Activated naive CD4-positive, alpha-beta T cell treated with anti-CD3 and anti-CD28 coated beads, Interleukin-2, amount 50 U/mL, for 24 hours (primary cell): ENCODE measurements at regions not wholly inside any gene's neighbourhood (a gene's known extent, or its start where the extent isn't known, plus 50 kb on each side); places are given as distances from the start of the nearest gene placed in this dataset.
"Not testable (repeated sequence)": the region's sequence is repeated elsewhere in the genome, so short reads cannot be mapped to it uniquely, and the experiment has no call there.

Experiments used
- H3K27ac Mint-ChIP-seq: one replicate; pipeline ENCODE4 v1.8.0; 2021; ENCODE audit warnings: mild to moderate bottlenecking, mixed read lengths
- H3K27me3 Mint-ChIP-seq: one replicate; pipeline ENCODE4 v1.8.0; 2021; ENCODE audit warnings: mixed read lengths
- H3K36me3 Mint-ChIP-seq: one replicate; pipeline ENCODE4 v1.8.0; 2021; ENCODE audit warnings: mixed read lengths
- H3K4me1 Mint-ChIP-seq: one replicate; pipeline ENCODE4 v1.8.0; 2021; ENCODE audit warnings: mixed read lengths
- H3K4me3 Mint-ChIP-seq: one replicate; pipeline ENCODE4 v1.8.0; 2021; ENCODE audit warnings: mild to moderate bottlenecking, mixed read lengths
- H3K9me3 Mint-ChIP-seq: one replicate; pipeline ENCODE4 v1.8.0; 2021; ENCODE audit warnings: mixed read lengths

DNA sequence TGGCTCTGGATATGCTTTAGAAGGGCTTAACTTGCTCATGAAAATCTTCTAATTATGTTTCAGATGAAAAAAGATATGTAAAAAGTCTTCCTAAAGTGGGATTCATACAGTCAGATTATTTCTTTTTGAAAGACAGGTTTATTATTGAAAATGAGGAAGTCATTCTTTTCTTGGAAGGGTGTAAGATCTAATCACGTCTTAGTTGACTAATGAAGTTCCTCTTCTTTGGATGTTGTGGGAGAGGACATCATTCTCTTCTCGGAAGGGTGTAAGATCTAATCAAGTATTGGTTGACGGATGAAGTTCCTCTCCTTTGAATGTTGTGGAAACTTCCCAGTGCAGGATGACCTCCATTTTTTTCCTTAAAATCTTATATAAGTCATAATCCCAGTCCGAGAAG, 74.9 kb downstream of the ALG10 start:
- Mint-ChIP-seq H3K4me1 (no peaks in the 10 kb centered on the region), H3K4me3 (no peak overlapping the region), H3K27me3 (peaks cover 13% of the 10 kb centered on the region)

DNA sequence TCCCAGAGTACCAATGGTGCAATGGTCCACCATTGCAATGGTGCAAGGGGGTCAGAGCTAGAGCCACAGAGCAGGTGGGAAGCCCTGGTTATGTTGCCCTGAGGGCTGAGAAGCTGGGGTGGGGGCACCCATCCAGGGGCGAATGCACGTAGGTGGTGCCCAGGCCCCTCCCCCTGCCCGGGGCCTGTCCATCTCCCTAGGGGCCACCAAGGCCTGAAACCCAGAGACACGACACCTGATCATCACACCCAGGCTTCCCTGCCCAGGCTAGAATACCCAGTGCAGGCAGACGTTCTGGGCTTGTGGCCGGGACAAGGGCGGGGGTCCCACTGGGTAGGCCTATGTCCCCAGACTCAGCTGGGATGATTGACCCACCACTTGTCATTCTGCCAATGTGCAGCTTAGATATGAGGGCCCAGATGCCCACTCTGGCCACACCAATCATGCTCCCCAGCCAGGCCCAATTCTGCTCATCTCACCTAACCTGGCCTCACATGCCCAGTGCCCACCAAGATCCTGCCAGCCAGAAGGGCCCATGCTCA, 83.2 kb downstream of the ALG10 start:
- Mint-ChIP-seq H3K27me3 (peaks cover 19% of the 10 kb centered on the region), H3K4me1 (no peaks in the 10 kb centered on the region), H3K4me3 (no peak overlapping the region), H3K36me3 (no peaks in the 10 kb centered on the region), H3K27ac (no peak overlapping the region), H3K9me3 (no peaks in the 10 kb centered on the region)

More for the DNA sequence above, 74.9 kb downstream of the ALG10 start:
- H3K9me3 Mint-ChIP-seq: no peaks in the 10 kb centered on the region
- no peaks in the 10 kb centered on the region for H3K36me3 Mint-ChIP-seq
- no peak overlapping the region for H3K27ac Mint-ChIP-seq

DNA sequence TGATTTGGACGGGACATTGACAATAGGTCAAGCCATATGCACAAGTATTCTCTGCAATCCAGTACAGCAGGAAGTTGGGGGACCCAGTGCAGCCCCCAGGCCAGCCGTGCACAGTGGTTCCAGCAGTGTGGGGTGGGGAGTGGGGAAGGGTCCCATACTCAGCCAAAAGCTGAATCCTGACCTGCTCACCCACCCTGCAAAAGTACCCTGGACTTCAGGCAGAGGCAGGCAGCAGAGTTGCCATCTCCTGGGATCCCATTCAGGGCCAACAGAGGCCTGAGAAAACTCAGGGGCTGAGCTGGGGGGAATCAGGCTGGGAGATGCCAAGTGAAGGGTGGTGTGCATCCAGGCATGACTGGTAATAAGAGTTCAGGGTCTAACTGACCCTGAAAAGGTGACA, 83.9 kb downstream of the ALG10 start:
- no peak overlapping the region for H3K4me3 Mint-ChIP-seq
- H3K9me3 Mint-ChIP-seq: no peaks in the 10 kb centered on the region
- peaks cover 20% of the 10 kb centered on the region for H3K27me3 Mint-ChIP-seq
- H3K4me1 Mint-ChIP-seq: no peaks in the 10 kb centered on the region
- no peaks in the 10 kb centered on the region for H3K36me3 Mint-ChIP-seq
- no peak overlapping the region for H3K27ac Mint-ChIP-seq

DNA sequence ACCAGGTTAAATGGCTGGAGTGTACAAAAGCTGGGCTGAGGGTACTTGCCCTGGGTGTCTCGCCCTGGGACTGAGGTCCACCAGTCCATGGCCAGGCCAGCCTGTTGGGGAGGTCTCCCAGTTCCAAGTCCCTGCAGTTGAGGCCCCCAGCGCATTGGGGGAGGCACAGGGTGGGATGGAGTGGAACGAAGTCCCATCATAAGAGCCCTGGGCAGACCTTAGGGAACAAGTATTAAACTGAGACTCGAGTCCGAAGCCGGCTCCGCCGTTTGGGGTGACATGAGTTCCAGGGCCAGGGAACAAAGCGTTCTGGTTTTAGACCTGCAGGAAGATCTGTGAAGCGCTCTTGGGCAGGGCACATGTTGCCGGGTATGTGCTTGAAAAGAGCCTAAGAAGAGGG, 84.7 kb downstream of the ALG10 start:
- H3K27ac Mint-ChIP-seq: no peak overlapping the region
- H3K36me3 Mint-ChIP-seq: no peaks in the 10 kb centered on the region
- H3K4me3 Mint-ChIP-seq: no peak overlapping the region
- H3K9me3 Mint-ChIP-seq: no peaks in the 10 kb centered on the region
- no peaks in the 10 kb centered on the region for H3K4me1 Mint-ChIP-seq
- H3K27me3 Mint-ChIP-seq: peaks cover 21% of the 10 kb centered on the region

DNA sequence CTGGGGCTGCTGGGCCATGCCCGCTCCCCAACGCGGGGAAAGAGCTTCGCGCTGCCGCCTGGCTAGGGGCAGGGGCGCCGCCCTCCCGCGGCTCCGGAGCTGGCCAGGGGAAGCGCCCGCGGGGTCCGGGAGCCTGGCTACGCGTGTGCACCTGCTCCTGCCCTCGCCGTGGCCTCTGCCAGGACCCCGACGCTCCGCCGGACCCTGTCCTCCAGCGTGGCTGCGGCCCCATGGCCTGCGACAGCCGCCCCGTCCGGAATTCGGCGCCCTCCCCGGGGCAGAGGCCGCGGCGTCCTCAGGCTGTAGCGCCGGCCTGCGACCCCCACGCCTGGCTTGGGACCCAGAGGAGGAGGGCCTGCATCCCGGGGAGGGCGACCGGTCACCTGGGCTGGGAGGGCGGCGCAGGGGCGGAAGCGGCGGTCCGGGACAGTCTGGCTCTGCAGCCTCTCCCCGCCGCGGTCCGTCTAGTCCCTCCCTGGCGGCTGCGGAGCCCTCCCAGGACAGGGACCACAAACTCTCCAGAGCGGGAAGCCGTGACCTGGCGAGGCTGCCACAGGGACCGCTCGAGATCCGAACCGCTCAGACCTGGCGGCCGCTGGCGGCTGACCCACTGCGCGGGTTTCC, 85.6 kb downstream of the ALG10 start:
- no peak overlapping the region for H3K27ac Mint-ChIP-seq
- no peaks in the 10 kb centered on the region for H3K4me1 Mint-ChIP-seq
- H3K4me3 Mint-ChIP-seq: no peak overlapping the region
- peaks cover 21% of the 10 kb centered on the region for H3K27me3 Mint-ChIP-seq
- H3K36me3 Mint-ChIP-seq: no peaks in the 10 kb centered on the region
- no peaks in the 10 kb centered on the region for H3K9me3 Mint-ChIP-seq

DNA sequence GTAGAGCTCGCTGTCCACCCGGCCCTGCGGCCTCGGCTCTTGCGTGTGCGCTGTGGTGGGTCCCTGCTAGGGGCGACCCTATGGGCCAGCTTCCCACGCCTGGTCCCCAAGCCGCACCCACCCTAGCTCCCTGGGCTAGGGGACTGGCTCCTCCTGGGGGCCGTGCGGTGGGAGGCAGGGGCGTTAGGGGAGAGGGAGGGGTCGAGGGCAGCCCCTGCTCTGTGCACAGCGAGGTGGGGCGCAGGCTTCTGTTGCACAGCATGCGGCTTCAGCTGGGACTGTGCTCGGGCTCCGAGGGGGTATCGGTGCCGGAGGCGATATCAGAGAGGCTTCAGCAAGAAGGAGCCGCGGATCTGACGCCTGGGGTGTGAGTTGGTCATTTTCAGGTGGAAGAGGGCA, 86.1 kb downstream of the ALG10 start:
- H3K27ac Mint-ChIP-seq: no peak overlapping the region
- no peaks in the 10 kb centered on the region for H3K36me3 Mint-ChIP-seq
- peaks cover 21% of the 10 kb centered on the region for H3K27me3 Mint-ChIP-seq
- no peaks in the 10 kb centered on the region for H3K4me1 Mint-ChIP-seq
- no peaks in the 10 kb centered on the region for H3K9me3 Mint-ChIP-seq
- no peak overlapping the region for H3K4me3 Mint-ChIP-seq

DNA sequence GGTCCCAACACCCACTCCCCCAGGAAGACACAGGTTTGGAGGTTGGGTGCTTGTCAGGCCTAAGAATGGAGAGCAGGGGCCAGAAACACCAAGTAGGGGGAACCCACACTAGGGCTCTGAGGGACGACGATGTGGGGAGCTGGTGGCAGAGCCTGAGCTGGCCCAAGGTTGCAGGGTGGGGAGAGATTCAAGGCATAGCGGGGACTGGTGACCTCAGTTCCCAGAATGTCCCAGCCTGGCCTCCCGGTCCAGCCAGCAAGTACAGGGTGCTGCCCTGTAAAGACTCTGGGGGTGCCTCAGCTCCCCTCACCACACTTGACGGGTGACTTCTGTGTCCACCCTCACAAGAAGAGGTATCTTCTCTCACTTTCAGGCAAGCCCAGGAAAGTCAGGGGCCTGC, 86.7 kb downstream of the ALG10 start:
- no peaks in the 10 kb centered on the region for H3K4me1 Mint-ChIP-seq
- H3K36me3 Mint-ChIP-seq: no peaks in the 10 kb centered on the region
- H3K4me3 Mint-ChIP-seq: no peak overlapping the region
- H3K9me3 Mint-ChIP-seq: no peaks in the 10 kb centered on the region
- no peak overlapping the region for H3K27ac Mint-ChIP-seq
- peaks cover 18% of the 10 kb centered on the region for H3K27me3 Mint-ChIP-seq

DNA sequence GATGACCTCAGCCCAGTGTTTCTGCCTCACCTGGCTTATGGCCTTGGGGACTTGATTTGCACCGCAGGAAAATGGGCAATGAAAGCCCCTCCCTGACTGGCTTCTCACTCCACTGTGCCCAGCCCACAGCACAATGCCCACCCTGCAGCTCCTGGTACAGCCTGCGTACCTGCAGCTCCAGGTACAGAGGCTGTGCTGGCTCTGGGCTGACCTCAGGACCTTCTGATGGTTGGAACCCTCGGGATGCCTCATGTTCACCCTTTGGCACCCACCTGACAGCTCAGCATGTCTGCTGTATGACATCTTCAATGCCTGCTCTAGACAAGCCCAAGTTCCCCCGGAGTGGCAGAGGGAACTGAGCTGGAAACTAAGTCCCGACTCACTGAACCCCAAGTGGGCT, 87.1 kb downstream of the ALG10 start:
- no peak overlapping the region for H3K4me3 Mint-ChIP-seq
- peaks cover 18% of the 10 kb centered on the region for H3K27me3 Mint-ChIP-seq
- H3K9me3 Mint-ChIP-seq: no peaks in the 10 kb centered on the region
- no peaks in the 10 kb centered on the region for H3K36me3 Mint-ChIP-seq
- H3K4me1 Mint-ChIP-seq: no peaks in the 10 kb centered on the region
- H3K27ac Mint-ChIP-seq: no peak overlapping the region

DNA sequence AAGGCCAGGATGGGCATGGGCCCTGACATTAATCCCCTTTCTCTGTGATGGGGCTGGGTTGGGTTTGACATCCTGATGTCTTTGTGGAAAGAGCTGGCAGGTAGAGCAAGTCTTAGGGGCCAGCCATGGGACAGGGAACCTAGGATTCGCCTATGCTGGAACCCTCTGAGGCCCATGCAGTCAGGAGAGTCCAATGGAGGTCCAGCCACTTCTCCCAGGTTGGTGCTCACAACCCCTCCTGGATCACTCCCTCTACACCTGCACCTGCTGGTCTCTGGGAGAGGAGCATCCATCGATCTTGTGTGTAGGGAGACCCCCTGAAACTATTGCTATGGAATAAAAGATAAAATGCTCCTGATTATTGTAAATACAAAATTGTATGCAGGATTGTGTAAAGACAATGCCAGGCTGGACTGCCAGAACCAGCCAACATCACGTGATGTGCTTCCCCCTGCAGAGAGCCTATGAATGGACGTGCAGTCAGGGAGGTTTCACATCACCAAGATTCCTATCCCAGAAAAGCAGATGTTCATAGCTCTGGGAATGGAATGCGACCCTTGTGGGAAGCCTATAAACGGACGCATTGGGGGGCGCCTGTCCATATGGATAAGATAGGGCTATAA, 87.7 kb downstream of the ALG10 start:
- not testable (repeated sequence) for H3K9me3 Mint-ChIP-seq, H3K36me3 Mint-ChIP-seq, H3K27ac Mint-ChIP-seq, H3K4me1 Mint-ChIP-seq, H3K4me3 Mint-ChIP-seq
- peaks cover 14% of the 10 kb centered on the region for H3K27me3 Mint-ChIP-seq

DNA sequence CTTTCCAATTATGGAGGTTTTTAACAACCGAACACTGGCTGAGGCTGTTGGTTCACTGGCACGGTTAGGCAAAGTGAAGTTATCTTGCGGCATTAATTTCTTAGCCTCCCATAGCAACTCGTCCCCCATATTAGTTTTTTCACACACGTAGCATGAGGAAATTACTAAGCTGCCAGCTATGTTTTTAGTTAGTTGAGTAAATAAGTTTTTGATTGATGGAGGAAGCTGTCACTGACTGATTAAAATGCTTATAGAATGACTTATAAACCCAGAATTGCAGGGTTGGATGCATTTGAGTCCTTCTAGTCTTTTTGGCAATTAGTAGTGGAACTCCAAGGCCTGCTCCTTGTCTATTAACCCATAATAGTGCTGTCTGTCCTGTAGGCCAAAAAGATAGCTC, 97.1 kb downstream of the ALG10 start:
- Mint-ChIP-seq H3K9me3 (no peaks in the 10 kb centered on the region), H3K4me3 (no peak overlapping the region), H3K27me3 (no peaks in the 10 kb centered on the region), H3K27ac (no peak overlapping the region), H3K36me3 (no peaks in the 10 kb centered on the region), H3K4me1 (no peaks in the 10 kb centered on the region)

DNA sequence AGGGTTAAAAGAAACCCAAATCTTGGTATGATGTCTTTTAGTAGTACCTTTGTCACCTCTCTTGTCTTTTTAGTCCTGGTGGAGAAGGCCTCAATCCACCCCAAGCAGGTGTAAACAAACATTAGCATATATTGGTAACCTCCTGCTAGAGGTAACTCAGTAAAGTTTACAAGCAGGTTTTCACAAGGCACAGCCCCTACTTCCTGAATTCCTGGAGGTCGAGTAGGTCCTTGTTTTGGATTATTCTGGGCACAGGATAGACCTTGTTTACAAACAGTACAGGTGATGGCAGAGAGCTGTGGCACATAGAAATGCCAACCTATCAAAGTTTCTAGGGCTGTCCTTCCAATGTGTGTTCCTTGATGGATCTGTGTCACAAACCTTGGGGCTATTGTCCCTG, 99.1 kb downstream of the ALG10 start:
- Mint-ChIP-seq H3K9me3 (no peaks in the 10 kb centered on the region), H3K4me1 (peaks cover 12% of the 10 kb centered on the region), H3K36me3 (no peaks in the 10 kb centered on the region), H3K27ac (no peak overlapping the region), H3K27me3 (peaks cover under 1% of the 10 kb centered on the region), H3K4me3 (no peak overlapping the region)

DNA sequence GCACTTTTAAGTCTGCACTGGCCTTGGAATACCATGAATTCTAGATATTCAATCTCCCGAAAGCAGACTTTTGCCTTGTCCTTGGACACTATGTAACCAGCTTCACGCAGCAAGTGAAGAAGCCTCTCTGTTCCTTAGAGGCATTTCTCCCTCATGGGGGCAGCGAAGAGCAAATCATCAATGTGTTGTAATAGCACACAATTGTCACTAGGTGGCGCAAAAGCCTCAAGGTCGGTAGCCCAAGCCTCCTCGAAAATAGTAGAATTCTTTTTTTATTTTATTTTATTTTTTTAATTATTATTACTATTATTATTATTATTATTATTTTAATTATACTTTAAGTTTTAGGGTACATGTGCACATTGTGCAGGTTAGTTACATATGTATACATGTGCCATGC, 100.8 kb downstream of the ALG10 start:
- not testable (repeated sequence) for H3K27ac Mint-ChIP-seq, H3K27me3 Mint-ChIP-seq, H3K9me3 Mint-ChIP-seq, H3K4me3 Mint-ChIP-seq, H3K36me3 Mint-ChIP-seq
- peaks cover 17% of the 10 kb centered on the region for H3K4me1 Mint-ChIP-seq

DNA sequence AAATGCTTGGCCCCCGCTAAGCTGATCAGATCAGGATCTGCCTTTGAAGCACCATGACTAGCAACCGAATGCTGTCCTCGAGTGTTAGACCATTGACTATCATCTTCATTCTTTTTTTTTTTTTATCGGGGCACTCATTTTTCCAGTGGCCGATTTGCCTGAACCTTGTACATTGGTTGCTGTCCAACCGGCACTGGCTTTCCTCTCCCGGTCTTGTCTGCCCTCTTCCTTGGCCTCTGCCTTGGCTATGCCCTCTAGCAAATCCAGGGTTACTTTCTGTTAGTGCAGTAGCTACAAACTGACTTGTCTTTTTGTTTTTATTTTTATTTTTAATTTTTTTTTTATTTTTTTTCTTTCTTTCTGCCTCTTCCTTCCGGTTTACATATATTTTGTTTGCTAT, 102.3 kb downstream of the ALG10 start:
- Mint-ChIP-seq H3K9me3 (no peaks in the 10 kb centered on the region), H3K27me3 (peaks cover 10% of the 10 kb centered on the region), H3K36me3 (peaks cover 3% of the 10 kb centered on the region)

DNA sequence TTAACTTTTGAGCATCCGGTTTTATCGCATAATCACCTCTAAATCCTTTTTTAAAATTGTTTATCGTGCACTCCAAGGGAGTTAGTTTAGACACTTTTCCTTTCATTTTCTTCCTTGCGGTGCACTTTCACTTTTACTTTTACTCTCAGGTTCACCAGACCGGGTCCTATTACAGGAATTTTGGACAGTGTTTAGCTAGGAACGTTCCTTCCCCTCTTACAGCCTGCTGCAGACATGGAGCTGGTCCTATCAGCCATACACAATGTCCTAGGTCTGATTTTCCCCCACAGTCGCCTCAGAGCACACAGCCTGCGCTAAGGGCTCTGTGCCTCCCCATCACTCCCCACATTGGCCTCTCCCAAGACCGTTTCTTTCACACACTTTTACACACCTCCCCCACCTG, 103.9 kb downstream of the ALG10 start:
- peaks cover 17% of the 10 kb centered on the region for H3K4me1 Mint-ChIP-seq
- H3K36me3 Mint-ChIP-seq: peaks cover 3% of the 10 kb centered on the region
- H3K27me3 Mint-ChIP-seq: peaks cover 13% of the 10 kb centered on the region
- no peaks in the 10 kb centered on the region for H3K9me3 Mint-ChIP-seq
- H3K4me3 Mint-ChIP-seq: peak overlapping the region; percentile 79
- peak overlapping the region; percentile 6 for H3K27ac Mint-ChIP-seq

More for the DNA sequence above, 102.3 kb downstream of the ALG10 start:
- Mint-ChIP-seq H3K27ac (no peak overlapping the region), H3K4me1 (peaks cover 17% of the 10 kb centered on the region), H3K4me3 (no peak overlapping the region)

DNA sequence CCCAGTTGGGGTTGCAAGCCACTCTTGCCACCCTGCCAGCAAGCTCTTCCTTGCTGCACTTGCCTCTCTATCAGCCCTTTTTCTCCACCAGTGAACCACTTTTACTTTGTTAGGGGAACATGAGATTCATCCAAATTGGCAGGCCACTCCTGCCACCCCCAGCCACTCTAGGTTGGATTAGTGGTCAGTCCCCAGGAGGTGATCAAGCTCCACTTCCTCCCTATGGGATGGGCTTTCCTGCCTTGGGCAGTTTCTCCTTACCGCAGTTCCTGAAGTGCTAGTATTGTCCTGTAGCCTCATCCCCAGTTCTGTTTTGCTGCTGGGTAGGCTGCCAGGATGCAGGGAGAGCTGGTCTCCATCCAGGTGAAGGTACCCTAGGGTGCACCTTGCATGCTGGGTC, 104.5 kb downstream of the ALG10 start:
- Mint-ChIP-seq H3K36me3 (peaks cover 3% of the 10 kb centered on the region), H3K9me3 (no peaks in the 10 kb centered on the region), H3K27me3 (peaks cover 13% of the 10 kb centered on the region), H3K4me1 (peaks cover 17% of the 10 kb centered on the region), H3K4me3 (peak overlapping the region; percentile 79), H3K27ac (peak overlapping the region; percentile 4)

DNA sequence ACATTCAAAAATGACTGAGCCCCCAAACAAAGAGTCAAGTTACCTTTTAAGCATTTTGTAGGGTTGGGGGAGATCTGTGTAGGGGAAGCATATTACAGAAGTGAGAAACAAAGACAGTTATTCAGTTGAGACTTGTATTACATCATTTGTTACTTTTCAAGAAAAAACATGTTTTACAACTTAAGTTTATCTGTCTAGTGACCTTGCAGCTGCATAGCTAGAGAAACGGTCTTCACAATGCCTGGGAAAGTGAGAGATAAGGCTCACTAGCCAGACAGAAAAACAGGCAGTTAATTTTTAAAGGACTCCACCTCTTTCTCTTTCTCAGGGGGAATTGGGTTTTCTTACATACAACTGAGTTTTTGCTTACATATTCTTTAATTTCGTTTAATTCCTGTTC, 105.1 kb downstream of the ALG10 start:
- not testable (repeated sequence) for H3K4me3 Mint-ChIP-seq, H3K36me3 Mint-ChIP-seq, H3K27ac Mint-ChIP-seq, H3K9me3 Mint-ChIP-seq
- Mint-ChIP-seq H3K27me3 (peaks cover 14% of the 10 kb centered on the region), H3K4me1 (peaks cover 17% of the 10 kb centered on the region)

DNA sequence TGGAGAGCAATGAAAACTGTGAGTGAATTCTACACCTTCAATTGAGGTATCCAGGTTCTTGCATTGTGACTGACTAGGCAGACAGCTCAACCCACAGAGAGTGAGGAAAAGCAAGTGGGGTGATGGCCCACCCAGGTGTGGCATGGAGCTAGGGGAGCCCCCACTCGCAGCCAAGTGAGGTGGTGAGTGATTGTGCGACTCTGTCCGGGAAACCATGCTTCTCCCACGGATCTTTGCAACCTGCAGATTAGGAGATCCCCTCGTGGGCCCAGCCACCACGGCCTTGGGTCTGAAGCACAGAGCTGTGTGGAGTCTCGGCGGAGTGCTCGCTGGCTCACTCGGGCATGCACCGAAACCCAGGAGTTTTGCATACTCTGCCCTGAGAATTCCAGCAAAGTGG, 120.1 kb downstream of the ALG10 start:
- H3K9me3 Mint-ChIP-seq: no peaks in the 10 kb centered on the region
- H3K4me3 Mint-ChIP-seq: no peak overlapping the region
- peaks cover 7% of the 10 kb centered on the region for H3K27me3 Mint-ChIP-seq
- H3K36me3 Mint-ChIP-seq: no peaks in the 10 kb centered on the region
- H3K27ac Mint-ChIP-seq: no peak overlapping the region
- H3K4me1 Mint-ChIP-seq: no peaks in the 10 kb centered on the region
